ENCODE measurements at regions not wholly inside any gene's neighbourhood (a gene's known extent, or its start where the extent isn't known, plus 50 kb on each side); places are given as distances from the start of the nearest gene placed in this dataset.

DNA sequence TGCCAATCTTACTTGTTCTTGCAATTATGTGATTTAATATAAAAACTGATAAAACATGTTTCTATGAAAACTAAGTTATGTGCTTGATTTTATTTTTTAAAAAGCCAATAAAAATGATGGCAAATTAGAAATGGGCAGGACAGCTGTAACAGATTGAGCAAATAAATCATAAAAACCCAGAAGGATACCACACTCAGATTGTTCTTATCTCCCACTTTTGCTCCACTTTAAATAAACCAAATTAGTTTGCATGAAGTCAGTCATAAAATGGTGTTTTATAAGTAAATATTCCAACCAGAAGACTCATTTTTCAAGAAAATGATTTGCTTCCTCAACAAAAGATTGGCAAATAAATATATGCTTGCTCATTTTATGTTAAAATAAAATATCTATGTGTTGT, 307.9 kb upstream of the G2E3 start:
- H3K36me3 ChIP-seq: no peaks in the 10 kb centered on the region
- H3K4me1 ChIP-seq: no peaks in the 10 kb centered on the region
- intact Hi-C loops (cut with DNase I; ENCODE audit: low total_unique reads): no loop called here
- no peaks in the 10 kb centered on the region for H3K9me3 ChIP-seq
- TF ChIP-seq POLR2AphosphoS5 (IDR thresholded peaks at IDR 0.05): no peak
- TF ChIP-seq, protein P1, sequence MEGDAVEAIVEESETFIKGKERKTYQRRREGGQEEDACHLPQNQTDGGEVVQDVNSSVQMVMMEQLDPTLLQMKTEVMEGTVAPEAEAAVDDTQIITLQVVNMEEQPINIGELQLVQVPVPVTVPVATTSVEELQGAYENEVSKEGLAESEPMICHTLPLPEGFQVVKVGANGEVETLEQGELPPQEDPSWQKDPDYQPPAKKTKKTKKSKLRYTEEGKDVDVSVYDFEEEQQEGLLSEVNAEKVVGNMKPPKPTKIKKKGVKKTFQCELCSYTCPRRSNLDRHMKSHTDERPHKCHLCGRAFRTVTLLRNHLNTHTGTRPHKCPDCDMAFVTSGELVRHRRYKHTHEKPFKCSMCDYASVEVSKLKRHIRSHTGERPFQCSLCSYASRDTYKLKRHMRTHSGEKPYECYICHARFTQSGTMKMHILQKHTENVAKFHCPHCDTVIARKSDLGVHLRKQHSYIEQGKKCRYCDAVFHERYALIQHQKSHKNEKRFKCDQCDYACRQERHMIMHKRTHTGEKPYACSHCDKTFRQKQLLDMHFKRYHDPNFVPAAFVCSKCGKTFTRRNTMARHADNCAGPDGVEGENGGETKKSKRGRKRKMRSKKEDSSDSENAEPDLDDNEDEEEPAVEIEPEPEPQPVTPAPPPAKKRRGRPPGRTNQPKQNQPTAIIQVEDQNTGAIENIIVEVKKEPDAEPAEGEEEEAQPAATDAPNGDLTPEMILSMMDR (IDR thresholded peaks at IDR 0.05): no peak
- no peak for TF ChIP-seq POLR2A (IDR thresholded peaks at IDR 0.05)
- no peaks in the 10 kb centered on the region for H3K27me3 ChIP-seq
- no peak overlapping the region for H3K27ac ChIP-seq
- no peak for DNase-seq (ENCODE audit: low spot score in 2 of 2)
- no peak overlapping the region for H3K4me3 ChIP-seq

DNA sequence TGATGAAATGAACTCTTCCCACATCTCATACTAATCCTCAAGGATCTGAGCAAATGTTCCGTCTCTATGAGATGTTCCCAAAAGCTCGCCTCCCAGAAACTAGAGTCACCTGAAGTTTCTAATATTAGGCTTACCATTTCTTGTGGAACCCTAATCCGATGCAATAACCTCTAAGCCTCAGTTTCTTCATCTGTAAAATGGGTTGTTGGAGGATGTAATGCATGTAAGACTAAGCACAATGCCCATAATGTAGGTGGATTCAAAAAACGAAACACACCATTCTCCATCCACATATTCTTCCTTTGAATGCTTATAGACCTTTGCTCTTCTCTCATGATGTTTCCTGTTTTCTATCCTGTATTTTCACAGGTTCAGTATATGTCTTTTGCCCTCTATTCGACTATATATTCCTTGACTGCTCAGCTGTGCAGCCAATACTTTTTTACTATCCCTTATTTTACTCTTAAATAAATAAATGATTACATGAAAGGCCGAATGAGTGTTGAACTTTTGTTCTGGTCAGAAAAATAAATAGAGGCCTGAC, 307.3 kb upstream of the G2E3 start:
- intact Hi-C loops (cut with DNase I; ENCODE audit: low total_unique reads): no loop called here
- H3K27me3 ChIP-seq: no peaks in the 10 kb centered on the region
- H3K4me3 ChIP-seq: no peak overlapping the region
- no peaks in the 10 kb centered on the region for H3K36me3 ChIP-seq
- H3K27ac ChIP-seq: no peak overlapping the region
- no peaks in the 10 kb centered on the region for H3K9me3 ChIP-seq
- no peak for DNase-seq (ENCODE audit: low spot score in 2 of 2)
- no peak for TF ChIP-seq POLR2AphosphoS5 (IDR thresholded peaks at IDR 0.05)
- TF ChIP-seq, protein P1 (IDR thresholded peaks at IDR 0.05): no peak
- TF ChIP-seq POLR2A (IDR thresholded peaks at IDR 0.05): no peak
- no peaks in the 10 kb centered on the region for H3K4me1 ChIP-seq

DNA sequence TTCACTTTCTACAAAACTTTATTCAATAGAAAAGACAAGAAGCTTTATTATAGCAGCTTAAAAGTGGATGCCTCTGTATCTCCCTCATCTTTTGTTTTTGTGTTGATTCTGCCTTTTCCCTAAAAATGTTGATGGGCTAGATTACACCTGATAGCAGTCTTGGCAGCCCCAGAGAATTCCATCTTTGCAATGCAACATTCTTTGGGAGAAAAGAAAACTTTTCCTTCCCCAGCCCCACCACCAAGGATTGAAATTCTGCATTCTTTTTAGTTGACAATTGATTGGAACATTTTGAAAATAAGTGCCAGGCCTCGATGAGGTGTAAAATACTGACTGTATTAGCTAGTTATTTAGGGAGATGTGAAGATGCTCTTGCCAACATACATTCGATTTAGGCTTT, 306.8 kb upstream of the G2E3 start:
- DNase-seq (ENCODE audit: low spot score in 2 of 2): no peak

DNA sequence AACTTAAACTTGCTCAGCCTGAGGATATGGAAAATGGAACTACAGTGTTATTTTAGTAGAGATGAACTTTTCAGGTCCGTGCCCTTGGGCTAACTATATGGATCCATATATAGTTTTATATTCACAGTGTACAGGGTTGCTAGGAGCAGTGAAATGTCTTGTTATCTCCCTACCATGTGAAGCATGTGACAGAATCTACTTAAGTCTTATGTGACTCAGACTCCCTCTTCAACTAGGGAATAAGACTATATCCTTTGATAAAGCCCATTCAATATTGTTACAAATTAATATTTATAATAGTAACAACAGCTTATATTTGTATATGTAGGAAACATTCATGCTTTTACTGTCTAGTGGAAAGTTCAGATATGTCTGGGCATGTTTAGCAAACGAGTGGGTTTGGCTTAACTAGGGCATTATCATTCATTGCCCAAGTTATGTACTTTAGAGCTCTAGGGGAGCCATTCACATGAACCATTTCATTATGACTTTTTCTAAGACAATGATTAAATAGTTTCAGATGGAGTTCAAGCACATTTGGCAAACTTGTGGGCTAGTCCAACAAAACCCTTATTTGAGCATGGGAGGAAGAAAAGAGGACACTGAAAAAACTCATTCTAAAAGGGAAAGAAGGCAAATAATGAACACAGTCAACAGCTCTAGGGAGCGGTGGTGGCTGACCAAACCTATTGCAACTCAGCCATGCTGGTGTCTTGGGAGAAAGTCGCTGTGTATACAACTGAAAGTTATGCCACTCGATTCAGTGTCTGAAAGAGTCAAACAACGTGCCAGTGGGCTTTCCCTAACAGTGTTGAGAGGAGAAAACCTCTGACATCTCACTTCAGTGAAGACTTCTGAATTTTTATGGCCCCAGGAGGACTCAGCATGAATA, 305.9 kb upstream of the G2E3 start:
- no peaks in the 10 kb centered on the region for H3K4me1 ChIP-seq
- no peaks in the 10 kb centered on the region for H3K27me3 ChIP-seq
- no peak overlapping the region for H3K27ac ChIP-seq
- TF ChIP-seq POLR2AphosphoS5 (IDR thresholded peaks at IDR 0.05) (no peak), POLR2A (IDR thresholded peaks at IDR 0.05) (no peak)
- TF ChIP-seq, protein P1 (IDR thresholded peaks at IDR 0.05): no peak
- intact Hi-C loops (cut with DNase I; ENCODE audit: low total_unique reads): no loop called here
- no peak overlapping the region for H3K4me3 ChIP-seq
- no peak for DNase-seq (ENCODE audit: low spot score in 2 of 2)
- H3K9me3 ChIP-seq: no peaks in the 10 kb centered on the region
- no peaks in the 10 kb centered on the region for H3K36me3 ChIP-seq

More for the DNA sequence above, 306.8 kb upstream of the G2E3 start:
- no peak overlapping the region for H3K27ac ChIP-seq
- TF ChIP-seq, protein P1 (IDR thresholded peaks at IDR 0.05): no peak
- TF ChIP-seq POLR2AphosphoS5 (IDR thresholded peaks at IDR 0.05) (no peak), POLR2A (IDR thresholded peaks at IDR 0.05) (no peak)
- H3K36me3 ChIP-seq: no peaks in the 10 kb centered on the region
- H3K9me3 ChIP-seq: no peaks in the 10 kb centered on the region
- intact Hi-C loops (cut with DNase I; ENCODE audit: low total_unique reads): no loop called here
- H3K4me3 ChIP-seq: no peak overlapping the region
- H3K4me1 ChIP-seq: no peaks in the 10 kb centered on the region
- H3K27me3 ChIP-seq: no peaks in the 10 kb centered on the region

DNA sequence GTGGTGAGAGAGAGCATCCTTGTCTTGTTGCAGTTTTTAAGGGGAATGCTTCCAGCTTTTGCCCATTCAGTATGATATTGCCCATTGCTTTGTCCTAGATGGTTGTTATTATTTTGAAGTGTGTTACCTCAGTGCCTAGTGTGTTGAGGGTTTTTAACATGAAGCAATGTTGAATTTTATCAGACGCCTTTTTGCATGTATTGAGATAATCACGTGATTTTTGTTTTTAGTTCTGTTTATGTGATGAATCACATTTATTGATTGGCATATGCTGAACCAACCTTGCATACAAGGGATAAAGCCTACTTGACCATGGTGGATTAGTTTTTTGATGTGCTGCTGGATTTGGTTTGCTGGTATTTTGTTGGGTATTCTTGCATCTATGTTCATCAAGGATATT, 302.3 kb upstream of the G2E3 start:
- intact Hi-C loops (cut with DNase I; ENCODE audit: low total_unique reads): no loop called here
- no peak overlapping the region for H3K4me3 ChIP-seq
- H3K4me1 ChIP-seq: no peaks in the 10 kb centered on the region
- H3K27me3 ChIP-seq: no peaks in the 10 kb centered on the region
- no peak for DNase-seq (ENCODE audit: low spot score in 2 of 2)
- TF ChIP-seq POLR2AphosphoS5 (IDR thresholded peaks at IDR 0.05) (no peak), POLR2A (IDR thresholded peaks at IDR 0.05) (no peak)
- TF ChIP-seq, protein P1 (IDR thresholded peaks at IDR 0.05): no peak
- no peak overlapping the region for H3K27ac ChIP-seq
- no peaks in the 10 kb centered on the region for H3K36me3 ChIP-seq
- no peaks in the 10 kb centered on the region for H3K9me3 ChIP-seq

Data from breast epithelium (tissue), 4 donors.